Suprapubic skin (tissue), 3 donors: ENCODE measurements at regions not wholly inside any gene's neighbourhood (a gene's known extent, or its start where the extent isn't known, plus 50 kb on each side); places are given as distances from the start of the nearest gene placed in this dataset.

Source experiments
- POLR2A ChIP-seq, 2 donors: fragments of 450-650 bp; IDR thresholded peaks; one replicate each; pipeline ENCODE4 v1.6.1; 2017; ENCODE audit warnings: antibody characterized with exemption in 2 of 2, mild to moderate bottlenecking in 2 of 2, moderate library complexity in 2 of 2
- TF ChIP-seq, protein P1 (sequence below), 2 donors: fragments of 200-600 bp in 1 of 2; fragments of 450-650 bp in 1 of 2; sonication (generic) in 1 of 2; IDR thresholded peaks; one replicate each; pipeline ENCODE4 v1.5.1; 2016 to 2019; ENCODE audit warnings: antibody characterized with exemption in 2 of 2, mild to moderate bottlenecking in 1 of 2, moderate library complexity in 1 of 2

DNA sequence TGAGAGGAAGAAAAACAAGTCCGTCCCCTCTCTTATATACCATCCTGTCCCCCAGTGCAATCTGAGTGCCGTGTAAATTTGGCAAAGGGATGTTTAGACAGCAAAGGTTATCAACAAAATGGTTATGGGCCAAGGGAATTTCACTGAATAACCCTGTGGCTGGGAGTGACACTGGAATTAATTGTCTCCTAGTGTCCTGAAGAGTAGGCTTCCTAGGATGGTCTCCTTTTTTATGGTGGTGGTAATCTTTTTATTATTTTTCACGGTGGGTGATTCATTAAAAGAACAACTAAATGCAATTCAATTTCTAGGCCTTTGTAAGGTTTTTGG is 244.2 kb downstream of the PIK3R1 start:
- TF ChIP-seq, protein P1, sequence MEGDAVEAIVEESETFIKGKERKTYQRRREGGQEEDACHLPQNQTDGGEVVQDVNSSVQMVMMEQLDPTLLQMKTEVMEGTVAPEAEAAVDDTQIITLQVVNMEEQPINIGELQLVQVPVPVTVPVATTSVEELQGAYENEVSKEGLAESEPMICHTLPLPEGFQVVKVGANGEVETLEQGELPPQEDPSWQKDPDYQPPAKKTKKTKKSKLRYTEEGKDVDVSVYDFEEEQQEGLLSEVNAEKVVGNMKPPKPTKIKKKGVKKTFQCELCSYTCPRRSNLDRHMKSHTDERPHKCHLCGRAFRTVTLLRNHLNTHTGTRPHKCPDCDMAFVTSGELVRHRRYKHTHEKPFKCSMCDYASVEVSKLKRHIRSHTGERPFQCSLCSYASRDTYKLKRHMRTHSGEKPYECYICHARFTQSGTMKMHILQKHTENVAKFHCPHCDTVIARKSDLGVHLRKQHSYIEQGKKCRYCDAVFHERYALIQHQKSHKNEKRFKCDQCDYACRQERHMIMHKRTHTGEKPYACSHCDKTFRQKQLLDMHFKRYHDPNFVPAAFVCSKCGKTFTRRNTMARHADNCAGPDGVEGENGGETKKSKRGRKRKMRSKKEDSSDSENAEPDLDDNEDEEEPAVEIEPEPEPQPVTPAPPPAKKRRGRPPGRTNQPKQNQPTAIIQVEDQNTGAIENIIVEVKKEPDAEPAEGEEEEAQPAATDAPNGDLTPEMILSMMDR (IDR thresholded peaks at IDR 0.05) = no peak
- TF ChIP-seq POLR2A (IDR thresholded peaks at IDR 0.05) = no peak
